K562 (cell line): ENCODE measurements at regions not wholly inside any gene's neighbourhood (a gene's known extent, or its start where the extent isn't known, plus 50 kb on each side); places are given as distances from the start of the nearest gene placed in this dataset.

ENCODE experiments used
- ATAC-seq: fragments of 200-7000 bp; cut with Tn5 transposase; 3 replicates; pipeline ENCODE4 v1.9.1; 2020; ENCODE audit warnings: moderate library complexity
- BruUV-seq: library from RNA; stranded (reverse); fragments of 400-500 nt; replicated peaks from 2 replicates; lab custom pipeline; 2021; lab: Mats Ljungman, UMichigan
- CTCF ChIA-PET: fragments of 300-600 bp; formaldehyde crosslinking; extraction: SDS; loops from one replicate; lab custom pipeline; 2021; ENCODE audit warnings: low intra/inter-chr PET ratio; lab: Yijun Ruan, JAX
- POLR2A ChIA-PET: fragments of 300-600, 350-650 bp; sonication (Branson Sonifier 250); formaldehyde crosslinking; extraction: SDS; loops from one replicate; lab custom pipeline; 2021; ENCODE audit warnings: antibody characterized with exemption, inconsistent platforms; lab: Yijun Ruan, JAX
- DNase-seq, 4 experiments: peaks; one replicate each; pipeline versions ENCODE4 v3.0.0 to v3.0.0-alpha.2; 2011 to 2018; ENCODE audit warnings: low spot score in 3 of 4, mixed read lengths in 3 of 4; ENCODE audit errors: extremely low read depth in 1 of 4
- FAIRE-seq: peaks from 2 replicates; lab custom pipeline; 2011; peaks lifted over from hg19 to GRCh38; lab: Jason Lieb, UNC
- H2AFZ ChIP-seq: 2 replicates; pipeline ENCODE4 v1.6.0; 2011; ENCODE audit warnings: low read depth, low read length, control low read depth, inconsistent platforms
- H3K27ac ChIP-seq: fragments of 200-600 bp; 3 replicates; pipeline ENCODE4 v1.8.0; 2011; ENCODE audit warnings: low read depth, mild to moderate bottlenecking, control low read depth, inconsistent platforms, low read length, moderate library complexity, mixed read lengths; ENCODE audit errors: extremely low read depth
- H3K27me3 ChIP-seq, 2 experiments: fragments of 300-600 bp in 1 of 2; 2 replicates in 1 of 2; 3 replicates in 1 of 2; pipeline versions ENCODE4 v1.6.0 to v1.8.0; 2011; ENCODE audit warnings: inconsistent platforms in 2 of 2, low read length in 2 of 2, mild to moderate bottlenecking in 1 of 2, mixed read lengths in 1 of 2, moderate library complexity in 1 of 2; ENCODE audit not compliant: control insufficient read depth in 2 of 2, insufficient read depth in 2 of 2
- H3K36me3 ChIP-seq: fragments of 300-600 bp; 3 replicates; pipeline ENCODE4 v1.8.0; 2011; ENCODE audit warnings: mild to moderate bottlenecking, low read length, inconsistent platforms; ENCODE audit not compliant: control insufficient read depth, insufficient read depth
- H3K4me1 ChIP-seq, 2 experiments: fragments of 200-600 bp in 1 of 2; replicated peaks in 1 of 2; 2 replicates in 1 of 2; 3 replicates in 1 of 2; pipeline versions ENCODE4 v1.5.1 to v1.8.0; 2011; ENCODE audit warnings: inconsistent platforms in 2 of 2, low read length in 2 of 2, mild to moderate bottlenecking in 1 of 2, mixed read lengths in 1 of 2, moderate library complexity in 1 of 2; ENCODE audit not compliant: control insufficient read depth in 2 of 2, insufficient read depth in 2 of 2
- H3K4me2 ChIP-seq: 2 replicates; pipeline ENCODE4 v1.6.1; 2011; ENCODE audit warnings: low read length, control low read depth, inconsistent platforms, mixed read lengths; ENCODE audit not compliant: insufficient read depth
- H3K4me3 ChIP-seq: fragments of 200-600 bp; sonication (generic), shearing (Covaris generic); 2 replicates; pipeline ENCODE4 v1.5.1; 2016; ENCODE audit warnings: control low read depth, inconsistent platforms
- H3K79me2 ChIP-seq: fragments of 200-600 bp; 3 replicates; pipeline ENCODE4 v1.8.0; 2011; ENCODE audit warnings: low read length, inconsistent platforms; ENCODE audit not compliant: control insufficient read depth, insufficient read depth
- H3K9ac ChIP-seq, 2 experiments: 2 replicates each; pipeline versions ENCODE4 v1.6.0 to v1.6.1; 2011; ENCODE audit warnings: low read depth in 2 of 2, low read length in 2 of 2, control low read depth in 1 of 2, inconsistent platforms in 1 of 2, mild to moderate bottlenecking in 1 of 2, mixed read lengths in 1 of 2; ENCODE audit not compliant: insufficient read depth in 1 of 2
- H3K9me1 ChIP-seq: one replicate; pipeline ENCODE4 v1.6.0; 2011; ENCODE audit warnings: inconsistent platforms, mild to moderate bottlenecking, low read length, moderate library complexity; ENCODE audit not compliant: control insufficient read depth, insufficient read depth
- H3K9me3 ChIP-seq: replicated peaks from 2 replicates; pipeline ENCODE4 v1.5.1; 2011; ENCODE audit warnings: low read depth, low read length, inconsistent platforms; ENCODE audit not compliant: control insufficient read depth, insufficient read depth
- H4K20me1 ChIP-seq: replicated peaks from 2 replicates; pipeline ENCODE4 v1.6.1; 2011; ENCODE audit warnings: low read length, inconsistent platforms, mixed read lengths; ENCODE audit not compliant: control insufficient read depth, insufficient read depth
- BACH1 ChIP-seq: fragments of 200-800 bp; sonication (Bioruptor generic); IDR thresholded peaks from 2 replicates; pipeline ENCODE4 v1.6.1; 2016; ENCODE audit warnings: missing genetic modification characterization, missing compliant biosample characterization
- CBX1 ChIP-seq: sonication (generic); IDR thresholded peaks from 2 replicates; pipeline ENCODE4 v1.6.1; 2016; ENCODE audit warnings: antibody characterized with exemption, low read depth, mild to moderate bottlenecking
- JUN ChIP-seq, 2 experiments: sonication (generic) in 1 of 2; formaldehyde crosslinking in 1 of 2; IDR thresholded peaks; 2 replicates each; pipeline versions ENCODE4 v1.6.1 to v1.8.0; 2012 to 2022; ENCODE audit warnings: borderline replicate concordance in 2 of 2, mild to moderate bottlenecking in 2 of 2, improper control_type of control experiment in 1 of 2, low read depth in 1 of 2, low read length in 1 of 2, missing genetic modification reagents in 1 of 2
- KDM5B ChIP-seq: fragments of 200-600 bp; sonication (generic); IDR thresholded peaks from 2 replicates; pipeline ENCODE4 v1.6.1; 2012; ENCODE audit warnings: low read depth, mild to moderate bottlenecking, moderate library complexity, low read length, control low read depth, inconsistent platforms; ENCODE audit not compliant: insufficient replicate concordance
- ZNF133 ChIP-seq: fragments of 250-450 bp; sonication (Bioruptor Pico); IDR thresholded peaks from 2 replicates; pipeline ENCODE4 v1.4.0; 2020; ENCODE audit warnings: mild to moderate bottlenecking
- WGBS: fragments of 100-300 bp; shearing (Covaris generic); methylation state at CpG from one replicate; pipeline ENCODE4 v1.1.6; 2016; ENCODE audit warnings: low coverage, mixed read lengths; ENCODE audit not compliant: insufficient coverage; ENCODE audit errors: missing lambda C conversion rate; 5-methylcytosine and 5-hydroxymethylcytosine counted together
- in situ Hi-C: fragments of 300-500 bp; cut with MboI; formaldehyde crosslinking; loops from 4 replicates; pipeline ENCODE4 v1.15.0; 2018; ENCODE audit warnings: inconsistent platforms, mixed read lengths
- intact Hi-C: fragments of 100-400 bp; cut with micrococcal nuclease; formaldehyde crosslinking; loops from 2 replicates; pipeline ENCODE4 v1.14.2; 2022
- TF ChIP-seq, protein P1 (sequence below): sonication (generic); formaldehyde crosslinking; IDR thresholded peaks from 2 replicates; pipeline ENCODE4 v1.8.1; 2023; ENCODE audit warnings: mild to moderate bottlenecking, missing genetic modification reagents

DNA sequence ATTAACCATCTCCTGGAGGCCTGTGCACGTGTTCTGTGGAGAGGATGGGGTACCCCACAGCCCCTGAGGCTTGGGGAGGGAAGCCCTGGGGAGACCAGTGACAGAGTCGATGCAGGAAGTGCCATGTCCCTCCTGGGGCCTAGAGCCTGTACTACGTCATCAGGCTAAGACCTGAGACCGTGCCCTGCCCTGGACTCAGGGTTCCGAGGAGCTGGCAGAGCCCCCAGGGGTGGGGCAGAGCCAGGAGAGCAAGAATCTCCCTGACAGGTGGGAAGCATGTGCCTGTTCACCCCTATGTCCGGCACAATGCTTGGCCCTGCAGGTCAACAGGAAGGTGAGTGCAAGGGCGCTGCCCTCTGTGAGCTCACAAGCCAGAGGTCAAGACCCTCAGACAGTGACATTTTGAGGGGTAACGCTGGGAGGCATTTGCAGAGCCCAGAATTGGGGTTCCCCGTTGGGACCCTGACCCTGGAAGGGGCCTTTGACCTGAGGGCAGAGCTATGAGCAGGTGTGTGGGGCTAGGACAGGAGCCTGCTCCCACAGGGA is 781.6 kb downstream of the BRD1 start:
- FAIRE-seq, result no peak

DNA sequence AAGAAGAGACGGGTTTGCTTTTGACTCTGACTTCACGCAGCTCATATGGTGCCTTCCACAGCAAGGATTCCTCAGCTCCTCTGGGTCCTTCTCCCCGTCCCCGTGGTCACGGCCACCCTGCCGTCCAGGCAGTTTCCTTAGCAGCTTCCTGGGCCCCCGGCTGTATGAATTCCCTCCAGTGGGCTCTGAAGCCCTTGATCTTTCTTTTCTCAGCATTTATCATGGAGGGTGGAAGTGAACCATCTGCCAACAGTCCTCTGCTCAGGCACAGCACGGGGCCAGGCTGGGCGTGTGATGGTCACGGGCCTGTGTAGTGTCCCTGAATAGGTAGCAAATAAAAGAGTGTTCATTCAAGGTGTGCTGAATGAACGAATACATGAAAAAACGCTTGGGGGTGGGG is 782.4 kb downstream of the BRD1 start:
- WGBS, result 0% methylated on average over 6 of the region's 12 CpGs
- ATAC-seq (no peak), FAIRE-seq (no peak), DNase-seq (no peak)
- no peaks in the 10 kb centered on the region for H3K79me2 ChIP-seq
- H3K27ac ChIP-seq, result no peak overlapping the region
- no peak overlapping the region for H3K4me2 ChIP-seq
- no peaks in the 10 kb centered on the region for H4K20me1 ChIP-seq
- H3K9ac ChIP-seq, result no peak overlapping the region
- H3K4me3 ChIP-seq, result no peak overlapping the region
- no peaks in the 10 kb centered on the region for H3K9me1 ChIP-seq
- intact Hi-C loops (loop anchor here (10.0 kb wide), 1 partner anchor 680 kb away; no protein-coding TSS in a partner anchor), in situ Hi-C loops (loop anchor here (25.0 kb wide), 1 partner anchor 267 kb away; no protein-coding TSS in a partner anchor)
- no TSS peak for BruUV-seq
- H2AFZ ChIP-seq, result no peak overlapping the region
- TF ChIP-seq CBX1 (no peak), JUN (IDR thresholded peaks at IDR 0.05; ENCODE audit: borderline replicate concordance, low read depth, low read length) (no peak), JUN (CRISPR knock-in tag; IDR thresholded peaks at IDR 0.05; ENCODE audit: borderline replicate concordance) (no peak), ZNF133 (CRISPR knock-in tag) (no peak)
- TF ChIP-seq, protein P1, sequence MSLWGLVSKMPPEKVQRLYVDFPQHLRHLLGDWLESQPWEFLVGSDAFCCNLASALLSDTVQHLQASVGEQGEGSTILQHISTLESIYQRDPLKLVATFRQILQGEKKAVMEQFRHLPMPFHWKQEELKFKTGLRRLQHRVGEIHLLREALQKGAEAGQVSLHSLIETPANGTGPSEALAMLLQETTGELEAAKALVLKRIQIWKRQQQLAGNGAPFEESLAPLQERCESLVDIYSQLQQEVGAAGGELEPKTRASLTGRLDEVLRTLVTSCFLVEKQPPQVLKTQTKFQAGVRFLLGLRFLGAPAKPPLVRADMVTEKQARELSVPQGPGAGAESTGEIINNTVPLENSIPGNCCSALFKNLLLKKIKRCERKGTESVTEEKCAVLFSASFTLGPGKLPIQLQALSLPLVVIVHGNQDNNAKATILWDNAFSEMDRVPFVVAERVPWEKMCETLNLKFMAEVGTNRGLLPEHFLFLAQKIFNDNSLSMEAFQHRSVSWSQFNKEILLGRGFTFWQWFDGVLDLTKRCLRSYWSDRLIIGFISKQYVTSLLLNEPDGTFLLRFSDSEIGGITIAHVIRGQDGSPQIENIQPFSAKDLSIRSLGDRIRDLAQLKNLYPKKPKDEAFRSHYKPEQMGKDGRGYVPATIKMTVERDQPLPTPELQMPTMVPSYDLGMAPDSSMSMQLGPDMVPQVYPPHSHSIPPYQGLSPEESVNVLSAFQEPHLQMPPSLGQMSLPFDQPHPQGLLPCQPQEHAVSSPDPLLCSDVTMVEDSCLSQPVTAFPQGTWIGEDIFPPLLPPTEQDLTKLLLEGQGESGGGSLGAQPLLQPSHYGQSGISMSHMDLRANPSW (CRISPR knock-in tag), result no peak
- peaks cover 2 to 22% of the 10 kb centered on the region in 2 experiments; a peak in 3 of 5 replicates for H3K27me3 ChIP-seq
- H3K4me1 ChIP-seq, result no peaks in the 10 kb centered on the region
- no peaks in the 10 kb centered on the region for H3K9me3 ChIP-seq
- POLR2A ChIA-PET, result interaction anchor here (0.6 kb wide), 1 partner anchor 68 kb away, joined by 4 read pairs; no protein-coding TSS in a partner anchor
- CTCF ChIA-PET, result no interaction called here
- H3K36me3 ChIP-seq, result no peaks in the 10 kb centered on the region

More for the DNA sequence above, 781.6 kb downstream of the BRD1 start:
- DNase-seq (no peak), ATAC-seq (no peak)
- H3K9me1 ChIP-seq, result no peaks in the 10 kb centered on the region
- in situ Hi-C loops, result loop anchor here (25.0 kb wide), 1 partner anchor 266 kb away; no protein-coding TSS in a partner anchor
- ChIA-PET CTCF (no interaction called here), POLR2A (interaction anchor here (0.5 to 1.2 kb wide), 2 partner anchors 33 to 259 kb away, joined by 3 to 4 read pairs; no protein-coding TSS in a partner anchor)
- no peaks in the 10 kb centered on the region for H3K79me2 ChIP-seq
- intact Hi-C loops, result loop anchor here (1.0 to 10.0 kb wide), 2 partner anchors 259 to 679 kb away; no protein-coding TSS in a partner anchor
- WGBS, result 2% methylated on average over 9 of the region's 9 CpGs
- H3K4me3 ChIP-seq, result no peak overlapping the region
- no peak overlapping the region for H3K4me2 ChIP-seq
- no peaks in the 10 kb centered on the region for H3K9me3 ChIP-seq
- no peak overlapping the region for H3K9ac ChIP-seq
- no TSS peak for BruUV-seq
- no peak overlapping the region for H3K27ac ChIP-seq
- no peaks in the 10 kb centered on the region for H3K4me1 ChIP-seq
- H2AFZ ChIP-seq, result no peak overlapping the region
- no peaks in the 10 kb centered on the region for H4K20me1 ChIP-seq
- H3K36me3 ChIP-seq, result no peaks in the 10 kb centered on the region
- H3K27me3 ChIP-seq, result peaks cover 2 to 22% of the 10 kb centered on the region in 2 experiments; a peak in 3 of 5 replicates
- TF ChIP-seq KDM5B (no peak), BACH1 (tag) (no peak)
